ENCODE measurements at regions not wholly inside any gene's neighbourhood (a gene's known extent, or its start where the extent isn't known, plus 50 kb on each side); places are given as distances from the start of the nearest gene placed in this dataset.
"Not testable (repeated sequence)": the region's sequence is repeated elsewhere in the genome, so short reads cannot be mapped to it uniquely, and the experiment has no call there.

DNA sequence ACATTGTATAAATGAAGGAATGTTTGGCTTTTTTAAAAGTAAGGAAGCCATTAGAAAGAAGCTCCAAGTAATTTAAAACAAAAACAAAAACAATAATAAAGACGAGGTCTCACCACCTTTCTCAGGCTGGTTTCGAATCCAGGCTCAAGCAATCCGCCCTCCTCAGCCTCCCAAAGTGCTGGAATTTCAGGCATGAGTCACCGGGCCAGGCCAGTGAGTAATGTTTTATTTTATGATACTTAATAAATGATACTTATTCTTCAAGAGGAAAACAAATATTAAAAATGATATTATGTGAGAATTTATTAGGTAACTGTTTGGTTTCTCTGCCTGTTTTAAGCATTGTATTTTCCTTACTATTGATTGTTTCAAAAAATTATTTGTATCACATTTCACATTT lies 201.4 kb upstream of the BRINP3 start:
- WGBS (ENCODE audit: insufficient coverage, low coverage, low lambda C conversion rate, missing lambda C conversion rate), result 46% methylated on average over 4 of the region's 4 CpGs
- ATAC-seq (no peak), DNase-seq (no peak)
- Histone ChIP-seq H3K4me1 (no peaks in the 10 kb centered on the region), H3K27ac (no peak overlapping the region), H3K36me3 (no peaks in the 10 kb centered on the region), H3K4me3 (no peak overlapping the region), H3K27me3 (no peaks in the 10 kb centered on the region), H3K9me3 (no peaks in the 10 kb centered on the region)
- TF ChIP-seq, protein P1, sequence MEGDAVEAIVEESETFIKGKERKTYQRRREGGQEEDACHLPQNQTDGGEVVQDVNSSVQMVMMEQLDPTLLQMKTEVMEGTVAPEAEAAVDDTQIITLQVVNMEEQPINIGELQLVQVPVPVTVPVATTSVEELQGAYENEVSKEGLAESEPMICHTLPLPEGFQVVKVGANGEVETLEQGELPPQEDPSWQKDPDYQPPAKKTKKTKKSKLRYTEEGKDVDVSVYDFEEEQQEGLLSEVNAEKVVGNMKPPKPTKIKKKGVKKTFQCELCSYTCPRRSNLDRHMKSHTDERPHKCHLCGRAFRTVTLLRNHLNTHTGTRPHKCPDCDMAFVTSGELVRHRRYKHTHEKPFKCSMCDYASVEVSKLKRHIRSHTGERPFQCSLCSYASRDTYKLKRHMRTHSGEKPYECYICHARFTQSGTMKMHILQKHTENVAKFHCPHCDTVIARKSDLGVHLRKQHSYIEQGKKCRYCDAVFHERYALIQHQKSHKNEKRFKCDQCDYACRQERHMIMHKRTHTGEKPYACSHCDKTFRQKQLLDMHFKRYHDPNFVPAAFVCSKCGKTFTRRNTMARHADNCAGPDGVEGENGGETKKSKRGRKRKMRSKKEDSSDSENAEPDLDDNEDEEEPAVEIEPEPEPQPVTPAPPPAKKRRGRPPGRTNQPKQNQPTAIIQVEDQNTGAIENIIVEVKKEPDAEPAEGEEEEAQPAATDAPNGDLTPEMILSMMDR (IDR thresholded peaks at IDR 0.05), result no peak
- no peak for TF ChIP-seq POLR2A (IDR thresholded peaks at IDR 0.05)
- intact Hi-C loops (cut with DNase I), result no loop called here

DNA sequence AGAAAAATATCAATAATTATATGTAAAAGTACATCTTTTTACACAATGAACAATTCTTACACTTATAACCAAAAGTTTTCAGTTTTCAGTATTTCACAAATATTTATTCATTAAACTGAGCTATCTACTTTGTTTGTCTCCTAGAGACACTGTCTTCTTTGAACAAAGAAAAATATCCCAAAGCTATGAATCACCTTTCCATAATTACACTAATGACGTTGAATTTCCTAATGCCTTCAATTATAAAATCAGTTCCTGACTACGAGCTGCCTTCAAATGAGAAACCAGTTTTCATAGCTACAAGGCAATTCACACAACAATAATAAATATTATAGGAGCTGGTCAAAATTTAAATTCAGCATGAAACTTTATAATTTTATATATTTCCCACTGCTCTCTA lies 201.8 kb upstream of the BRINP3 start:
- WGBS (ENCODE audit: insufficient coverage, low coverage, low lambda C conversion rate, missing lambda C conversion rate), result 24% methylated on average over 2 of the region's 2 CpGs
- no peak for DNase-seq

DNA sequence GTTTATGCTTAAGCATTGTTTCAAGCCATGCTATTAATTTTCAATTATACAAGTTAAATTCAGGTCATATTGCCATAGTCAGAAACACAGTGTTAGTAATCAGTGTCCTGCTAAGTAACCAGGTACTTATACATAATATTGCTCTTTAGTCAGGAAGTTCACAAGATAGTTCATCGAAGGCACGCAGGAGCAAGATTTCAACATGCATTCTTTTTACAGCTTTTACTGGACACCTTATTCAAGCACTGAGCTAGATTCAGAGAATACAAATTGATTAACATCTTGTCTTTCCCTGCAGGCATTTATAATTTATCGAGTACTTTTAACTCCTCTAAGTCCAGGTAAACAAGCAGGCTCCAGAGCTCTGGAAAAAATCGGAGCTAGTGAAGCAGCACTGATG lies 202.3 kb upstream of the BRINP3 start:
- Histone ChIP-seq H3K4me1 (no peaks in the 10 kb centered on the region), H3K27ac (no peak overlapping the region), H3K36me3 (no peaks in the 10 kb centered on the region), H3K9me3 (no peaks in the 10 kb centered on the region), H3K27me3 (no peaks in the 10 kb centered on the region), H3K4me3 (no peak overlapping the region)
- ATAC-seq (no peak), DNase-seq (no peak)
- intact Hi-C loops (cut with DNase I), result no loop called here
- no peak for TF ChIP-seq POLR2A (IDR thresholded peaks at IDR 0.05)
- TF ChIP-seq, protein P1 (IDR thresholded peaks at IDR 0.05), result no peak
- 54% methylated on average over 4 of the region's 4 CpGs for WGBS (ENCODE audit: insufficient coverage, low coverage, low lambda C conversion rate, missing lambda C conversion rate)

More for the DNA sequence above, 201.8 kb upstream of the BRINP3 start:
- no peak for ATAC-seq
- TF ChIP-seq POLR2A (IDR thresholded peaks at IDR 0.05), result no peak
- TF ChIP-seq, protein P1 (IDR thresholded peaks at IDR 0.05), result no peak
- no peaks in the 10 kb centered on the region for H3K9me3 ChIP-seq
- no peak overlapping the region for H3K27ac ChIP-seq
- H3K4me3 ChIP-seq, result no peak overlapping the region
- no peaks in the 10 kb centered on the region for H3K36me3 ChIP-seq
- H3K4me1 ChIP-seq, result no peaks in the 10 kb centered on the region
- no peaks in the 10 kb centered on the region for H3K27me3 ChIP-seq
- intact Hi-C loops (cut with DNase I), result no loop called here

DNA sequence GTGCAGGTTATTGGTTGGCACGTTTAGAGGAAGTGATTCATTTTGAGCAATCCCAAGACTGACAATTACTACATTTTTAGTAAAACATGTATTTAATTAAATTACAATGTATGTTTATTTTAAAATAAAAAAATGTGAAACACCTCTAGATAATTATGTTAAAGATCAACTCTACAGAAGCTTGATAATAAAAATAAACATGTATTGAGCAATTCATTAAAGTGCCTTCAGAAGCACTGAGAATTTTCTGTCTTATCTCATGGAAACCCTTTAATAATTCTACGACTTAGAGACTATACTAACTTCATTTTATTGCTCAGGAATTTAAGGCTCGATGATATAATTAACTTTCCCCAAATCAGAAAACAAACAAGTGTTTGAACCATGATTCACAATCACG lies 208.0 kb upstream of the BRINP3 start:
- Histone ChIP-seq H3K9me3 (no peaks in the 10 kb centered on the region), H3K27ac (no peak overlapping the region), H3K27me3 (no peaks in the 10 kb centered on the region), H3K4me1 (no peaks in the 10 kb centered on the region), H3K36me3 (no peaks in the 10 kb centered on the region), H3K4me3 (no peak overlapping the region)
- ATAC-seq (no peak), DNase-seq (no peak)
- no peak for TF ChIP-seq POLR2A (IDR thresholded peaks at IDR 0.05)
- TF ChIP-seq, protein P1 (IDR thresholded peaks at IDR 0.05), result no peak
- 36% methylated on average over 4 of the region's 4 CpGs for WGBS (ENCODE audit: insufficient coverage, low coverage, low lambda C conversion rate, missing lambda C conversion rate)
- intact Hi-C loops (cut with DNase I), result no loop called here

DNA sequence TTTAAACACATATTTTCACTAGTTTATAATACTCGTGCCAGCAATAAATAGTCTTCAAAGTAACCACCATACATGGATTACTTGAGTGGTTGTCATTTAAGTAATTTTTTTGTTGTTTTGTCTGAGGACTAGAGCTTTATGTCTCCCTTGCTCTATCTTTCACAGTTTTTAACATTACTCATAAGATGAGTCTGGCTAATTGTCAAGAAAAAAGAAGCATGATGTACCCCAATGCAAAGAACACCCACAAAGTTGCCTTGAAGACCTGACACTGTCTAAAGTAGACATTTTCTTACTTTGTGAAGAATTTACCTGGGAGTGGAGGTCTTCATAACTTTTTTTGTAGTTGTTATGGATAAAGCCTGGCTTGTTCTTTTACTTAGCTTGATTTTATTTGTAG lies 210.4 kb upstream of the BRINP3 start:
- Histone ChIP-seq H3K9me3 (no peaks in the 10 kb centered on the region), H3K4me1 (no peaks in the 10 kb centered on the region), H3K4me3 (no peak overlapping the region), H3K36me3 (no peaks in the 10 kb centered on the region), H3K27me3 (no peaks in the 10 kb centered on the region), H3K27ac (no peak overlapping the region)
- 18% methylated on average over 1 of the region's 1 CpG for WGBS (ENCODE audit: insufficient coverage, low coverage, low lambda C conversion rate, missing lambda C conversion rate)
- no peak for TF ChIP-seq POLR2A (IDR thresholded peaks at IDR 0.05)
- TF ChIP-seq, protein P1 (IDR thresholded peaks at IDR 0.05), result no peak
- no peak for DNase-seq
- ATAC-seq, result no peak
- intact Hi-C loops (cut with DNase I), result no loop called here

DNA sequence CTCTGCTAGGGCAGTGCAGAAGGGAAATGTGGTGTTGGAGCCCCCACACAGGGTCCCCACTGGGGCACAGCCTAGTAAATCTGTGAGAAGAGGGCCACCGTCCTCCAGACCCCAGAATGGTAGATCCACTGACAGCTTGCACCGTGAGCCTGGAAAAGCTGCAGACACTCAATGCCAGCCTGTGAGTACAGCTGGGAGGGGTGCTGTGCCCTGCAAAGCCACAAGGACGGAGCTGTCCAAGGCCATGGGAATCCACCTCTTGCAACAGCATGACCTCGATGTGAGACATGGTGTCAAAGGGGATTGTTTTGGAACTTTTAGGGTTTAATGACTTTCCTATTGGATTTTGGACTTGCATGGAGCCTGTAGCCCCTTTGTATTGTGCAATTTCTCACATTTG lies 220.8 kb upstream of the BRINP3 start:
- H3K9me3 ChIP-seq; H3K4me1 ChIP-seq; ATAC-seq; DNase-seq; H3K27me3 ChIP-seq; H3K4me3 ChIP-seq; H3K27ac ChIP-seq; intact Hi-C loops (cut with DNase I); H3K36me3 ChIP-seq: not testable (repeated sequence)
- WGBS (ENCODE audit: insufficient coverage, low coverage, low lambda C conversion rate, missing lambda C conversion rate), result 30% methylated on average over 3 of the region's 4 CpGs
